NCI-H128 (cell line): ENCODE measurements at regions not wholly inside any gene's neighbourhood (a gene's known extent, or its start where the extent isn't known, plus 50 kb on each side); places are given as distances from the start of the nearest gene placed in this dataset.

ENCODE experiments used
- DNase-seq: peaks from one replicate; lab custom pipeline; 2025; ENCODE audit not compliant: unreplicated experiment; lab: John Stamatoyannopoulos, UW

DNA sequence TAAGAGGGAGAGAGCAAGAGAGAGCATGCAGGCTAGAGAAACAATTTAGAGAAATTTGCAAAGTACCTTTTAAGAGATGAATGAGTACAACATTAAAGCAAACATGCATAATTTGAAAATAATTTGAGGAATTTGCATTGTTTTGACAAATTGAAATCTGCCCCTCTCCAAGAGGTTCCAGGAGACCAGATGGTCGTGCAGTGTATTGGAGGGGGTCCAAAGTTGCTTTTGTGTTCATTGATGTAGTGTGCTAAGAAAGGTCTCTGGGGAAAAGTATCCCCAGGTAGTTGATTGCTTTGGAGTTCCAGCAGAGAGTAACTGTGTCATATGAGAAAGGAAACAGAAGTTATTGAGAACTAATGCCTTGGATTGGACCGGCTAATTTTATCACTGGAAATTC is 635.0 kb upstream of the TENM3 start:
- no peak for DNase-seq

DNA sequence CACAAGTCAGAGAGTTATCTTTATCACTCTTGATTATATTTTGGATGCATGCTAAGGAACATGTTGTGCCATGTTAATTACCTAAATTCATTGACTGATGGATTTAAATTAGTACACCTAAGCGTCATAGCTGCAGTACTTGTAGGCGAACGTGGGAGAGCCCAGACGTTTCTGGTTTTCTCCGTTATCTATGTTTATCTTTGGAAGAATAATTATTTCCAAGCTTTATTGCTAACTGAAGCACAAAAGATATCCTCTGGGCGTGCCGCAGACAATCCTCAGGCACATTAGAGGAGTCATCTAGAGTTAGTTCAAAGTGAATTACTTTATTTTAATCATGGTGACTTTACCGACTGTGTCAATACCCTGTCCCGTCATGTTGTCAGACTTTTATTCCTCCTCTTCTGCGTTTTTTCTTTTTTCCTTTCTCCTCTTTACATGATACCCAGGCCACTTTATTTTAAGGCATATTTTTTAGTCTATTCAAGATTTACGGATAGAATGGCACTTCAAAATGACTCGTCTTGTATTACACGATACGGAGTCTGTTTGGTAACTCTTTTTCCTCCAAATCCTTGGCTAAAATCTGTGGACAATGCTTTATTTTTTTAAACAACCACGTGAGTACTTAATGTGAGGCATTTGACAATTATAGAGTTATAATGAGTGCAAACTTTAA is 632.0 kb upstream of the TENM3 start:
- DNase-seq, result no peak

DNA sequence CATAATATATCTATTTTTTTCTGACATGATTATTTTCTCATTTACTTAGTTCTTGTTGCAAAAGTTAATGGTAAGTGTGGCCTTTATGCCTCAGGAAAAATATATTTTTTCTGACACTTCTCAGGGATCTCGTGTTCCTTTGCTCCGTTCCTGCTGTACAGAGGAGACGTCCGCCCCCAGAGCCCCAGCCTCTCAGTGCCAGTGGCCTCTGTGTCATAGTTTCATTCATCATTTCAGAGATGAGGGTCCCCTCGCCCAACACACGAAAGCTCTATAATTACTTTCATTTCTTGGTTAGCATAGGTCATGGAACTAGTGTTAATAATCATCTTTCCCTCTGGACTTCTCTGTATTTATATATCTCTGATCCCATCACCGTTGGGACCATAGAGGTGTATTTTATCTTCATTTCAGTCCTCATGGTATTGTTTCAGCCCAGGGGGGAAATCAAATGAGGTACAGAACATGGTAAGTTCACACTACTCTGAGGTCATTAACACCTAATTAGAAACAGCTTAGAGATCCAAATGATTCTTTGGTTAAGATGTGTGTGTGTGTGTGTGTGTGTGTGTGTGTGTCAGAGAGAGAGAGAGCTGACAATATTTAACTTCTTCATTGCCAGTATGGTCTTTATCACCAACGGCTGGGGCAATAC is 631.1 kb upstream of the TENM3 start:
- no peak for DNase-seq

DNA sequence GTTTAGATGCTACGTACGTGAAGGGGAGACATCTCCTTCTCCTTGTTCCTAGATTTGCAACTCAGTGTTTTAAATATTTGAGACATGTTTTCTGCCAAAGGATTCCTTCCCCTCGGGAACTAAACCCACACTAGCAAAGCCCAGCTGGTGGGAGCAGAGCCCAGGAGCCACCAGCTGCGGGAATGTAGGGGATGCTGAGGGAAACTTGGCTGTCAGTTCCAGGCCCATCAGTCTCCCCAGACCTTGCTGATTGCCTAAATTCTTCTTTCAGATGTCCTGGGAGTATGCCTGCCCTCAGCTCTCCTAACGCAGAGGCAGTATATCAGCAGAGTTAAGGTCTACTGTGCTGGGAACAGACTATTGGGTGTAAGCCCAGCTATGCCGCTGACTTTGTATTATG is 630.0 kb upstream of the TENM3 start:
- no peak for DNase-seq

DNA sequence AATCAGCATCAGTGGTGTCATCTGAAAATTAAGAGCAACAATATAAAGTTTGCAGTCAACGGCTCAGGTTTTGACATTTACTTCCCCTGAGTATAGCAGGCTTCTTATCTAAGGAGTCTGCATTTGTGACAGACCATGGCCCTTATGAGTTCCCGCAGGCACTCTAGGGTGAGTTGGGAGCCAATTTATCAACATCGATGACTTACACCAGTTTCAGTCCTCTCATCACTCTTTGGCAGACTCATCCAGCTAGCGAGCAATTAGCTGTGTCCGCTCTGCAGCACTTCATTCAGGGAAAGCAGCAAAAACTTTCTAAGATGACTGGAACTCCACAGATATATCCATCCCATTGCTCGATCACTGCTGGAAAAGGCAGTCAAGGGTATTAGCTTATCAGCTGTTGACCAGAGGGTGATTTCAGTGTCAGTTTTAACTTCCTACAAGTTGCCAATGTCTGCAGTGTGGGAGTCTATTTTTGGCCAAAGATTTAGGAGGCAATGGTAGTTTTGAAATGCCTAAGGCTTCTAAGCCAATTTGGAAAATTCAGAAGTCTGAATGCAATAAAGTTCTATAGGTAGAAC is 625.1 kb upstream of the TENM3 start:
- DNase-seq, result no peak

DNA sequence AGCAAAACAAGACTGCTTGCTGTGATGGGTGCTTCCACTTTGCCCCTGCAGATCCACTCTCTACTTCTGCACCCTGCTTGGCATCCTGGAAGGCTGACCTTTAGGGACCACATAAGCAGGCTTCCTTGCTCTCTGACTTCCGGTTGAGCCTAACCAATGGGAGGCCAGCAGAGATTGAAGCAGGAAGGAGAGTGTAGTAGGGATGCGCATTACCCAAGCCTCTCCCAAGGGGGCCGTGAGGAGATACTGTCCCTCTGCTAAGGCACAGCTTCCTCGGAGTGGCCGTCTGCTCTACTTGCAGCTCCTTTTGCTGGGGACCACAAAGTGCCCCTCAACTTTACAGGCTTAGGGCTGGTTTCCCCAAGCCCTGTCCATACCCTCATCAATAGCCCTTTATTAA is 624.3 kb upstream of the TENM3 start:
- no peak for DNase-seq

DNA sequence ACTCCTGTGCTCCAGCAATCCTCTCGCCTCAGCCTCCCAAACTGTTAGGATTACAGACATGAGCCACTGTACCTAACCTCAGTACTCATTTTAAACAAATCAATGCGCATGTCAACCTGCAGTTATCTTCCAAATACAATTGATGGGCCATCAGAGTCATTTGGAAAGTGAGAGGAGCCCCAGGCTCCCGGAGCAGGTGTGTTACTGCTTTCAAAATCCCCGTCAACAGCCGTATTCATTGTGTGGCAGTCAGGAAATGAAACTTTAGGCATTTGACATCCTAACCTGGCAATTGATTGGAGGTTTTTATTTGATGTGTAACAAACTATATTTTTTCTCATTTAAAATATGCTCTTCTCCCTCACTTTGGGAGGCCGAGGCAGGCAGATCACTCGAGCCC is 623.6 kb upstream of the TENM3 start:
- DNase-seq, result no peak

DNA sequence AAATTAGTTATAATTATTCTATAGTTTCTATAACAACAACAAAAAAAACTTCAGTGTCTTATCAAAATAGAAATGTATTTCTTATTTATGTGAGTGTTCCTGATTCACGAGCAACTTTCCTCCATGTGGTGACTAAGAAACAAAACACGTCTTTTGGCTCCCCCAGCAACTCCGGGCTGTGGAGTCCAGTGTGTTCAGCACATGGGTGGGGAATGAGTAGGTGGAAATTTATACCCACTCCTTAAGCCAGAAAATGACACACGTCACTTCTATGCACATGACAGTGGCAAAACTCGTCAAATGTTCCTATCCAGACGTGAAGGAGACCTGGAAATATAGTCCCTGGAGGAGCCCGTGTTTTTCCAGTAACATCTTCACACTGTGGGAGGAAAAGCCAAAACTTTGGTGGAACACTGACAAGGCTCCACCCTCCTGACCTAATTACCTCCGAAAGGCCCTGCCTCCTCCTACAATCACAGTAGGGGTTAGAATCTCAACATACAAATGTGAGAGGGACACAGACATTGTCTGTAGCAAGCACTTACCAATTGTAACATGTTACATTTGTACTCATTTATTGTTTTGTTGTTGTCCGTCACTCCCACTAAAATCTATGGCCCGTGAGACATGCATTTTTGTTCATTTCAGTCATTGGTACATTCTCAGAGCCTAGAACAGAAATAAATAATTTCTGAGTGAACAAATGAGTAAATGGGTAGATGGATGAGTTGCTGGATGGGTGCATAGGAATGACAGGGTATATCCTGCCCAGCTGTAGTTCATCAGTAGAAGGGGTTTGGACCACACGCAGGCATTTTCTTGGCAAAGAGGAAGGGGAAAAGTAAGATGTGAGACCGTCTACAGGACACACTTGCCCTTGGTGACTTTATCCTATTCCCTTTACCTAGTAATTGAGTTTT is 605.8 kb upstream of the TENM3 start:
- no peak for DNase-seq

DNA sequence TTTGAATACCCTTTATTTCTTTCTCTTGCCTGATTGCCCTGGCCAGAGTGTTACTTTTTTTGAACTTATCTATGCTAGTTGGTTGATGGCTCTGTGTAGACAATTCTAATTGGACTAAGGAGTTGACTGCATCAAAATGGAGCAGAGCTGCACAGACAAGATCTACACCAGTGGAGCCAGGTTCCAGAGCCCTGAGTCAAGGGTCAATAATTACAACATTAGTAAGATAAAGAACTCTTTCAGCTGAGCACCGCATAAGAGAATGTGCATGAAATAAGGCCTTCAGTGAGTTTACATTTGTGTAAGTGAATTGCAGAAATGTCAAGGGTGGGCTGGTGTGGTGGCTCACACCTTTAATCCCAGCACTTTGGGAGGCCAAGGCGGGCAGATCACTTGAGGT is 599.7 kb upstream of the TENM3 start:
- DNase-seq, result no peak

DNA sequence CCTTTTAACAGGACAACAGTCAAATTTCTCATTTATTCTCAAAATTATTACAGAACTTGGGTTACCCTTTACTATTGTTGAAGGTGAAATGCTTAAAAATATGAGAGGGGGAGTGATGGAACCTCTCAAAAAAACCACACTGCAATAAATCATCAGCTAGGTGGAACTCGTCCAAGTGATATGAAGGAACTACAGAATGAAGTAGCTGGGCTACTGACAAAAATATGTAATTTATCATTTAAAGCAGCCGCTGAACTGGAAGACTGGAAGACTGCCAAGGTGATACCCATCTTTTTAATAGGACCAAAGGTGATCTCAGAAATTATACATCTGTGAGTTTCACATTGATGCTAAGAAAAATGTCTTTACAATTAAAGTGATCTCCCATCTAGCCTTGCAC is 597.7 kb upstream of the TENM3 start:
- DNase-seq, result no peak

DNA sequence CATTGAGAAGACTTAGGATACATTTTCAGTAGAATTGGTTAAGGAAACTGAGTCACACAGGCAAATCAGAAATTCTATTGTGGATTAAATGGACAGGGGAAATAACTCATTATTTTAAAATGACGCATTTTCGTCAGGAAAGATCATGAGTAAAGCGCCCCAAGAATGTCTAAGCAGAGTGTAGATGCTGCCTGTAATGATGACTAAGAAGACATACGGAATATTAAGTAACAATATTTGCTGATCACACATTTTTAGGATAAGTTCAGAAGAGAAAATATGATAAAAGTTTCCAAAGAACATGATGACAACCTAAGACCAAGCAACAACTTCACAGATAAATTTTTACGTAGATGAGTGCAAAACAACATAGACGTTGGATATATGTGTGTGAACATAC is 596.3 kb upstream of the TENM3 start:
- DNase-seq, result no peak

DNA sequence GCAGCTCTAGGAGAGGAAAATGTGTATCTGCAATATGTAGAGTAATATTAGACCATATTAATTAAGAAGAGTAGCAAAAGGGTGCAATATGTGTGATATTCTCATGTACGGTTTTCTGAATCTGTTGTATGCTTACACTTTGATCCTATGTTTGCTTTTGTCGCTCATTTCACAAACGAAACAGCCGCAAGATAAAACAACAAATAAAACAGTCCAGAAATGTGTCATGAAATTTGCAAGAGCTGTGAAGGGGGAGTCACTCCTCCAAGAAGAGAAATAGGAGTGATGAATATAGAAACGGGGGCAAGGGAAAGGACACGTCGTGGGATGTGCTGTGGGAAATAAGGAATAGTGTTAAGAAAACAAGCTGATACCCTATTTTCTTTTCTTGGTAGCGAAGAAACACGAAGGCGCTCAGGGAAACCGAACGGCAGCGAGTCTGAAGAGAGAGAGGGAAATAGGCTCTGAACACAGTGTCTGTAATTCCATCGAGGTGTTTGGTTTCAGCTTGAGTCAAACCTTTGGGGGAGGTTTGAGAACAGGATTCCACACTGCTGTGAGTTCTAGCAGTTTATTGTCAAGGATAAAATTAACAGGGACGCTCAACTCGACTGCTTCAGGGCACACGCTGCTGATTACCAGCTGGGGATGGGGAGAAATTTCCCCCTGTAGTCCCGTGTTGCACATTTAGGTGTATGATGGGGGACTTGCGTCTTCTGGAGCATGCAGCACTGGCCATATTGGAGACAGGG is 595.6 kb upstream of the TENM3 start:
- DNase-seq, result no peak

DNA sequence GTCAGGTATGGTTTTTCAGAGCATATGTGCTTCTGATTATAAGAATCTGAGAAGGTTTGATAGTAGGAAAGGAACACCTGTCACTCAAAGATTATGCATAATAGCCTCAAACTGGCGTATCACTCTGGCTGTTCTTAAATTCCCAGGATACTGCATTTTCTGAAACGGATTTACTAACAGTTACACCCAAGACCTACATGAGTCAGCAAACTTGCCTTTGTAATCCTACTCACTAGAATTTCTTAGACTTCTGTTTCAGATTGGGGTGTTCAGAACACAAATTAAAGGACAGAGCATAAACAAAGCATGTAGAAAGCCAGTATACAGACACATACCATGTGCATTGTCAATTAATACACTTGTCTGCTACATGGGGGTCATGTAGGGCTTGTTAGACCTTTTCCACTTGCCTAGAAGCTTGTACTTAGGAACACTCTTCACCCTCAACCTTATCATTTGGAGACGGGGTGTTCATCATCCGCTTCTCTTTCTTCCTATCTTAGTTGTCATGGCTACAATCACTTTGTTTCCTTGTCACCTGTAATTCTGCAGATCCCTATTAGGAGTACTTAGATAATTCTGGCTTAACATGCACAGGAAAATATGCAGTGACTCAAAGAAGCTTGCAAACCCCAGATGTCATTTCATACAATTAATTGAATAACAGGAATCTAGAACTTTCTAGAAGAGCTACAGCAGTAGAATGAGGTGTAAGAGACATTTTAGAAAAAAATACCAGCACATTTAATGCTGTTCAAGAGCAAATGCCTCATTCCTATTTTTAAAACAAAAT is 593.0 kb upstream of the TENM3 start:
- DNase-seq, result no peak

DNA sequence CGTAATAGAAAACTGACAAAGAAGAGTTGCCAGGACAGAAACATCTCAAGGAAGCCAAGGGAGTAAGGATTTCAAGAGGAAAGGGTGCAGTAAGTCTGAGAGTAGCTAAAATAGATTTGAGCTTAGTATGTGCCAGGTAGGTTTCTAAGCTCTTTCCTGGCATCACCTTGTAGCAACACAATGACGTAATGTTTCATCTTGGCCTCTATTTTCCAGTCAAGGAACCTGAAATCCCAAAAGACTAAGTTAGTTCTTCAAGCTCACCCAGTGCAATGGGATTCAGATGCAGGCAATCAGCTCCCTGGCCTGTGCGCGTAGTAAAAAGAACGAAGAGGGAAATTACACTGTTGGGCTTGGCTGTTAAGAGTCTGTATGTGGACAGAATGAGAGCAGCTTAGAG is 586.5 kb upstream of the TENM3 start:
- no peak for DNase-seq

DNA sequence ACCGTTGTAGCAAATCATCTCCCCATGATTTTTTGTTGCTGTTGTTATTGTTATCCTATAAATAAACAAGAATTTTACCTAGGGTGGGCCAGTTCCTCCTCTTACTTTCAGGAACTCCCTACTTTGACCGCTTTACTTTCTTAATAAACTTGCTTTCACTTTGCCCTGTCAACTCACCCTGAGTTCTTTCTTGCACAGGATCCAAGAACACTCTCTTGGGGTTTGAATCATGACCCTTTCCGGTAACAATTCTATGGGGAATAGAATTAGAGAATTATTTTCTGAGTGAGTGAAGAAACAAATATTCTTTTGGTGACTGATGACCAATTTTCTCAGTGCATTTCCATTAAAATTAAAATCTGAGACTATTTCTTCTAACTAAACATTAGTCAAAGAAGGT is 584.0 kb upstream of the TENM3 start:
- DNase-seq, result no peak

DNA sequence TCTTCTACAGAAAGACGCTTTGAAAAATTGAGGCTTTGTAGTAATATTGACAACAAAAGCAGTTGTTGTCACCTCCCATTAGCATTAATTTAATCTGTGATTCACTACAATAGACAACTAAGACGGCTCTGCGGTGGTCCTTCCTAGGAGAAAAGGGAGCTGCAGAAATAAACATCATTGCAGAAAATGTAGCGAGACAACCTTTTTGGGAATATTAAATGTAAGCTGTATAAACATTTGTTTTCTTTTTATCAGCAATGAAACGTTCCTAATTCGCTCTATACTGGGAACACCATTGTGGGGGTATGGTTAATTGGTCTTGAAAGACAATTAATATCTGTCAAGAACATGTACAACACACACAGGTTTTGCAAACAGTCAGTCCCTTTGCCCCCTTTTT is 583.3 kb upstream of the TENM3 start:
- no peak for DNase-seq

DNA sequence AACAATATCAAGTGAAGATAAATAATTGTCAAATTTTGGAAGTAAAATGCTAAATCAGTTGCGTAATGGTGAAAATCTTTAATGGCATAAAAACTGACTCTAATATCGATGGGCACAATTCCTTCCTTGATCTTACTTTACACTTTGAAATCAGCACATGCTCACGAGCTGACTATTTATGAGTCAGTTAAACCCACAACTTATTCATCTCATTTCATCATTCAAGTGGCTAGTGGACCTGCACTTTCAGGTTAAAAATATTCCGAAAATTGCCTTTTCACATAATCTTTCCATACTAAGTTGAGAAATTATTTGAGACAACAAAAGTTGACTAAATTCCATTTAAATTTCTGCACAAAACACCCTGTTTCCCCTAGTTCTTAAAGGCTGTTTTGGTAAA is 582.1 kb upstream of the TENM3 start:
- no peak for DNase-seq

DNA sequence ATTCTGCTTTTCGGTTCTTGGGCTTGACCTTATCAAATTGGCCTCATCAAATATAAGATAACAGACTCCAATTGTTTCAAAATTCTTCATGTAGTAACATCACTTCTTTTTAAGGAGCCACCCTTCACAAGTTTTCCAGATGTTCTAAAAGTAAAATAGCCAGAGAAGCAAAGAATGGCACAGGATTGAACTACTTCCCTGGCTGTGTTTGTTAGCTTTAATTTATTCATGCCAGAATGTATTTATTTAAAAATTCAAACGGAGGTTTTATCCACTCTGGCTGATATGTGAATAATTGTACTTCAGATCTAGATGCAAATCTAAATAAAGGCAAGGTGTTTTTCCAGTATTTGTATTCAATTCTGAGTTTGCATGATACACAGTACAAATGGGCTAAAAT is 581.3 kb upstream of the TENM3 start:
- DNase-seq, result no peak

DNA sequence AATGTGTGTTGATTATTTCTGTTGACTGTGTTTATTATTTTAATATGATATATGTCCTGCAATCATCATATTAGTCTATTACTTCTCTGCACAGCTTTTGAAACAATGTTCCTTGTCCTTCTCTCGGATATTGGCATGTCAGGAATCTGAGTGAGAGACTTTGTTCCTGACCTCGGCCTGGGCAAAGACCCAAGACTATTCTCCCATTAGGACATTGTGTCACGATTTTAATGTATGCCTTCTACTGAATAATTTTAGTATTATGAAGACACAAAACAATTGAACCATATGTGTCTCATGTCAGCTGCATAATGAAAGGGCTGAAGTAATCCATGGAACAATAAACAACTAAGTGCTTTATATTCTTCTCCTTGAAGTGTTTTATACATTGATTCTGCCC is 580.8 kb upstream of the TENM3 start:
- DNase-seq, result no peak

DNA sequence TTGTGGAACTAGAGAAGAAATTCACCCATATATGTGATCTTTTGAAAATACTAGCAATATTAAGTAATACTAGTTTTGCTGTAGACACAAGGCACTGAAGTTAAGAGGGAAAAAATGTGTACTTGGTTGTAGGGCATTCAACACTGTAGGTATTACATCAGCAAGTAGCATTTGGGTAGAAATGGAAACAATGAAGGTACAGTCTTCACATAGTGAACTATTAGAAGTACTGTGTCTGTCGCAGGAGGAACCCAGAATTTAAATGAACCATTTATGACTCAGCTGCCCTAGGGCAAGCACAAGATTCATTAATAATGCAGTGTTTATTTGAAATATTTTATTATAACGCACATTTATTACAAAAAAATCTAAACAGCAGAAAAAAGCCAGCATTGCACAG is 572.7 kb upstream of the TENM3 start:
- no peak for DNase-seq
